ENCODE measurements at regions not wholly inside any gene's neighbourhood (a gene's known extent, or its start where the extent isn't known, plus 50 kb on each side); places are given as distances from the start of the nearest gene placed in this dataset.

- Mint-ChIP-seq H3K4me1 (ENCODE audit: low read depth, unreplicated experiment) (peaks cover 12% of the 10 kb centered on the region), H3K27me3 (ENCODE audit: low read depth, unreplicated experiment) (no peaks in the 10 kb centered on the region), H3K27ac (ENCODE audit: unreplicated experiment) (no peak overlapping the region), H3K4me3 (ENCODE audit: unreplicated experiment) (peak overlapping the region; percentile 45), H3K9me3 (ENCODE audit: unreplicated experiment) (no peaks in the 10 kb centered on the region), H3K36me3 (ENCODE audit: low read depth, unreplicated experiment) (peaks cover 12% of the 10 kb centered on the region)
- H3K4me1 ChIP-seq (ENCODE audit: insufficient read depth, low read length) = peaks cover 36% of the 10 kb centered on the region
- H3K36me3 ChIP-seq (ENCODE audit: insufficient read depth, low read length) = peaks cover 9% of the 10 kb centered on the region
- no peaks in the 10 kb centered on the region for H3K27me3 ChIP-seq (ENCODE audit: insufficient read depth, low read length)
- FAIRE-seq (no peak), DNase-seq (ENCODE audit: low read depth) (no peak)
- H3K9me3 ChIP-seq (ENCODE audit: insufficient read depth, low read depth, low read length) = no peaks in the 10 kb centered on the region
- H3K4me3 ChIP-seq (ENCODE audit: insufficient read depth, low read depth, low read length) = no peak overlapping the region
- H3K9ac ChIP-seq (ENCODE audit: low read length) = no peak overlapping the region
- peaks cover 85% of the 10 kb centered on the region for H3K79me2 ChIP-seq (ENCODE audit: insufficient read depth, low read length)
- H3K27ac ChIP-seq (ENCODE audit: low read depth, low read length) = no peak overlapping the region
- peak overlapping the region; percentile 83 for H3K4me2 ChIP-seq (ENCODE audit: low read length)
- no peak for TF ChIP-seq EZH2 (IDR thresholded peaks at IDR 0.05; ENCODE audit: insufficient read depth, low read length)
- no peak for TF ChIP-seq CTCF (IDR thresholded peaks at IDR 0.05; ENCODE audit: insufficient read depth, low read depth, low read length)
- no peak overlapping the region for H2AFZ ChIP-seq (ENCODE audit: low read depth, low read length)
- peaks cover 48% of the 10 kb centered on the region for H4K20me1 ChIP-seq (ENCODE audit: insufficient read depth, low read length)
Measured at GRCh38 chr1:9184749-9185148, 49.8 kb upstream of the H6PD start.
